GM18499 (cell line): ENCODE measurements at regions not wholly inside any gene's neighbourhood (a gene's known extent, or its start where the extent isn't known, plus 50 kb on each side); places are given as distances from the start of the nearest gene placed in this dataset.

Experiments used
- ATAC-seq: cut with Tn5 transposase; IDR thresholded peaks from one replicate; pipeline ENCODE4 v1.9.1; 2021; ENCODE audit warnings: moderate number of reproducible peaks; ENCODE audit not compliant: insufficient read depth, unreplicated experiment

GRCh38 chr15:35170207-35170606 is 85.1 kb upstream of the NANOGP8 start:
- no peak for ATAC-seq

GRCh38 chr15:35168464-35168863 is 83.4 kb upstream of the NANOGP8 start:
- no peak for ATAC-seq

GRCh38 chr15:35167675-35168074 is 82.6 kb upstream of the NANOGP8 start:
- ATAC-seq = no peak

- ATAC-seq = no peak
Observed at GRCh38 chr15:35166730-35167359, 81.8 kb upstream of the NANOGP8 start.

GRCh38 chr15:35161694-35162093 is 76.6 kb upstream of the NANOGP8 start:
- no peak for ATAC-seq

GRCh38 chr15:35159170-35159569 is 74.1 kb upstream of the NANOGP8 start:
- no peak for ATAC-seq

- ATAC-seq = no peak
Observed at GRCh38 chr15:35151782-35152181, 66.7 kb upstream of the NANOGP8 start.

- no peak for ATAC-seq
Observed at GRCh38 chr15:35151381-35151780, 66.3 kb upstream of the NANOGP8 start.

- ATAC-seq = no peak
Observed at GRCh38 chr15:35150361-35150760, 65.3 kb upstream of the NANOGP8 start.

GRCh38 chr15:35145336-35145735 is 60.2 kb upstream of the NANOGP8 start:
- no peak for ATAC-seq

- no peak for ATAC-seq
Observed at GRCh38 chr15:35142578-35142977, 57.5 kb upstream of the NANOGP8 start.

GRCh38 chr15:35141743-35142471 is 56.8 kb upstream of the NANOGP8 start:
- ATAC-seq = no peak

GRCh38 chr15:35139822-35140221 is 54.7 kb upstream of the NANOGP8 start:
- no peak for ATAC-seq

GRCh38 chr15:35137190-35137574 is 52.1 kb upstream of the NANOGP8 start:
- ATAC-seq = no peak

GRCh38 chr15:35136321-35137189 is 51.5 kb upstream of the NANOGP8 start:
- ATAC-seq = peak; percentile 98
